EH (cell line): ENCODE measurements at regions not wholly inside any gene's neighbourhood (a gene's known extent, or its start where the extent isn't known, plus 50 kb on each side); places are given as distances from the start of the nearest gene placed in this dataset.
"Not testable (repeated sequence)": the region's sequence is repeated elsewhere in the genome, so short reads cannot be mapped to it uniquely, and the experiment has no call there.

Experiments used
- DNase-seq: peaks from one replicate; pipeline ENCODE4 v3.0.0-alpha.2; 2015; ENCODE audit warnings: low read depth

DNA sequence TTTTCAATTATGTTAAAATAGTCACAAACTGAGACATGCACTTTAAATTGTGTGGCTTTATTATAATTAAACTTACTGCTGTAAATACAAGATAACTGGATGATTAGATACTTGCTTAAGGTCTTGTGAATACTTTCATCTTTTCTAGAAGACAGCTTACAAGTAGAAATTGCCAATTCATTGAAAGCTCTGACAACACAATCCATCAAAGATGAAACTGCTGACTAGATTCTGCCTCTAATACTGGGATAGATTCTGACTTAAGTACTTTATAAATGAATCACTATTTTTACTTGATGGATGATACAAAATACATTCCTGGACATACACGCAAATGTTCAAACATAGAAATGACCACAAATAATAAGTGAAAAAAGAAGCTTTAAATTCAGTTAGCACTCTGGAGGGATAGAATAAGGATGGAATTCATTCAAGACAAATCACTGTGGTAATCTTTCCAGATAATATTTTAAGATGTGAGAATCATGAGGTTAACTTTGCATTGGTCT is 876.8 kb downstream of the RPS29 start:
- no peak for DNase-seq

DNA sequence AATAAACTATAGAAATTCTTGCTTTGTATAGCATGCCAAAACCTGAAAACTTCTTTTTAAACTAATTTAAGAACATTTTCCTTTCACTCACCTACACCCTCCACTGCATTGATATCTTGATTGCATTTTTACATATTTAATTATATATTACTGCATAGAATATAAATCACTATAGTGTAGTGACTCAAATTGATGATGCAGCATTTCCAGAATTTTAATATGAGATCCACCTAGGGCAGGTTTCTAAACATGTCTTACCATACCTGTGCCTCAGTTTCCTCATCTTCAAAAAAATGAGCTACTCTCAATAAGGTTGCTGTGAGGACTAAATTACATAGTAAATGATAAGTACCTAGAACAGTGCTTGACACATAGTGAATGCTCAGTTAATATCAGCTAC is 881.5 kb downstream of the RPS29 start:
- DNase-seq, result no peak

DNA sequence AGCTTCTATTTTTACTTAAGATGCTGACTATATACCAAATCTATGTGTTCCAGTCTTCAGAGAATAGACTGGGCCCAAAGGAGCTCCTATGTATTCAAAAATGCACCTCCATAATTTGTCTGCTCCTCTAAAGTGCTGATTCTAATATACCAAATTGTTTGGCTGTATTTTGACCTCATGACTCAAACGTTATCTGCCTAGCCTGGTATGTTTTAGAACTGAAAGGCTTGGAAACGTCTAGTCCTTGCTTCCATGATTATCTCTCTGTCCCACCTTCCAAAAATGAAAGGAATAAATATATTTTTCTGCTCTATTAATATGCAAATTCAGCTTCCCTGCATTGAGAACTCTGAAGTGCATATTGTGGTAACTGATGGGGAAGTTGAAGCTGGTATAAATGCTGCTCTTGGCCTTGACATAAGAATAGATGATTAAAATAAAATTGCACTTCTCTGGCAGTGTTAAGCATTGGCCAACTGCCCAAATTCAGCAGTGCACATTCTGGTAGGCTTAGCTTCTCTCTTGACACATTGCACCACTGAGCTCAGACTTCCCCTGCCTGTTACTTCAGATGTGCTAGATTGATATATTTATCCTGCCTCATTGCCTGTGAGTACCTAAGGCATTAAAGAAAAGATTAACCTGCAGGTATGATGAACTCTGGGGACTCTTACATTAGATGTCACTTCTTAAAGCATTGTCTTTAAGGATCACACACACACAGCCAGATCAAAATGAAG is 882.3 kb downstream of the RPS29 start:
- DNase-seq, result no peak

DNA sequence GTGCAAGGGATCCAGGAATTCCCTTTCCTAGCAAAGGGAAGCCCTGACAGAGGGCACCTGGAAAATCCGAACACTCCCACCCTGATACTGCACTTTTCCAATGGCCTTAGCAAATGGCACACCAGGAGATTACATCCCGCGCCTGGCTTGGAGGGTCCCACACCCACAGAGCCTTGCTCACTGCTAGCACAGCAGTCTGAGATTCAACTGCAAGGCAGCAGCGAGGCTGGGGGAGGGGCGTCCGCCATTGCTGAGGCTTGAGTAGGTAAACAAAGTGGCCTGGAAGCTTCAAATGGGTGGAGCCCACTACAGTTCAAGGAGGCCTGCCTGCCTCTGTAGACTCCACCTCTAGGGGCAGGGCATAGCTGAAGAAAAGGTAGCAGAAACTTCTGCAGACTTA is 888.8 kb downstream of the RPS29 start:
- DNase-seq, result not testable (repeated sequence)

DNA sequence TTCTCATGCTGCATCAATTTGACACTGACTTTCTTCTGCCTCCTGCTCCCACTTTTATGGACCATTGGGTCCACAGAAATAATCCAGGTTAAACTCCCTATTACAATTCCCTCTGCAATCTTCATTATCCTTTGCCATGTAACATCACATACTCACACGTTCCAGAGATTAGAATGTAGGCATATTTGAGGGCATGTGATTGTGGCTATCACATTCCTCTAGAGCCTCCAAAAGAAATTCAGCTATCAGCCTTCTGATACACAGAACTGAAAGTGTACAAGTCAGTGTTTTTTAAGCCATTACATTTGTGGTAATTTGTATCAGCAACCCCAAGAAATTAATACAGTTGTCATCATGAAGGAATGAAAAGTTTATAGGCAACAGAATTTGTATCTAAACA is 892.4 kb downstream of the RPS29 start:
- no peak for DNase-seq

DNA sequence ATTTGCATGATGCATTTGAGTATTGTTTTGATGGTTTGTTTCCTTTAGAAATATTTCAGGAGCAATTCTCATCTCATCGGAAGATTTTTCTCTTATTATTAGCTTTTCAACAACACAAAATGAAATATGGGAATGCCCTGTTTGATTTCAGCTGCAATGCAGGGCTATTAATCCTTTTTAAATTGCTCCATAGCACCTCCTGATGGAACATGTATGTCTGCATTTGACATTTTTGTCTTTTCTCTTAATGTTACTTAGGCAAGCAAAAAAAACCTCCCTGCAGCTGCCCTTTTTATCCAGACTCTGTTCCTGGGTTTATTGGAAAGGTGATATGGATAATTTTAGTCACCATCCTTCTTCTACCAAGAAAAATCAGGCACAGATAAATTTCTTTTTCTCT is 895.8 kb downstream of the RPS29 start:
- no peak for DNase-seq

DNA sequence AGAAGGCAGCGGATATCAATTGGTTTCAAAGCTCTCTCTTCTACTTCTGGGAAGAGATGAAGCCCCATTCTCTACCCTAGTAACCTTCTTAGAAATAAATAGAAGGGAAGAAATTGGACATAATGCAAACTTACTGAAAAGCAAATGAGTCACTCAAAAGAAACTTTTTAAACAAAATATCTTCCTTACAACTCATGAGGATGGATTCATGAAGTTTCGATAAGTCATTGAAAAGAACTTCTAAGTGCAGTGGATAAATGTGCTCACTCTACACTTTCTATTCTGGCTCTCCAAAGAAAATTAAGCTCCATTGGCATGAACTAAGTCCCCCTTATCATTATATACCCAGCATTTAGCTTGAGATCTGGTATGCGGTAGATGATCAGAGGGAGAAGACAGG is 899.5 kb downstream of the RPS29 start:
- DNase-seq, result no peak

DNA sequence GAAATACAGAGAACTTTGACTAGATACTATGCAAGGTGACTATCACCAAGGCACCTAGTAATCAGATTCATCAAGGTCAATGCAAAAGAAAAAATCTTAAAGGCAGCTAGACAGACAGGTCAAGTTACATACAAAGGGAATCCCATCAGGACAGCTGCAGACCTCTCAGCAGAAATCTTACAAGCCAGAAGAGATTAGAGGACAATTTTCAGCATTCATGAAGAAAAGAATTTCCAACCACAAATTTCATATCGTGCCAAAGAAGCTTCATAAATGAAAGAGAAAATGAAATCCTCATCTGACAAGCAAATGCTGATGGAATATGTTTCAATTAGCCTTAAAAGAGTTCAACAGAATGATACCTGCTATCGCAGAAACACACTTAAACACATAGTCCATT is 913.7 kb downstream of the RPS29 start:
- no peak for DNase-seq

DNA sequence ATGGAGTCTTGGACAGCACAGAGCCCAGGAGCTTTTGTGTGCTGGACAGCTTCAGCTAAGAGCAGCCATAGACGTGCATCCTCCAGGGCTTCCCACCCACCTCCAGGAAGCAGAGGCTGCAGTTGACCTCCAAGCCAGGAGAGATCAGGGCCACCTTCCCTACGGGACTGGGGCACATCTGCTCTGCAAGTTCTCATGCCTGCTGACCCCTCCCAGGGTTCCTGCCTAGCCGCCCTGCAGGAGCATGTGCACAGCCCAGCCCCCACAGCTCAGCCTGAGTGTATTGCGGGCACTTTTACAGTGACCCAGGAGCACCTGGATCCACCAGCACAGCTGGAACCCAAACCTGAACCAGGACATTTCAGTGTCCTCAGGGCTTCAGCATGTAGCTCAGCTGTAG is 915.2 kb downstream of the RPS29 start:
- no peak for DNase-seq

DNA sequence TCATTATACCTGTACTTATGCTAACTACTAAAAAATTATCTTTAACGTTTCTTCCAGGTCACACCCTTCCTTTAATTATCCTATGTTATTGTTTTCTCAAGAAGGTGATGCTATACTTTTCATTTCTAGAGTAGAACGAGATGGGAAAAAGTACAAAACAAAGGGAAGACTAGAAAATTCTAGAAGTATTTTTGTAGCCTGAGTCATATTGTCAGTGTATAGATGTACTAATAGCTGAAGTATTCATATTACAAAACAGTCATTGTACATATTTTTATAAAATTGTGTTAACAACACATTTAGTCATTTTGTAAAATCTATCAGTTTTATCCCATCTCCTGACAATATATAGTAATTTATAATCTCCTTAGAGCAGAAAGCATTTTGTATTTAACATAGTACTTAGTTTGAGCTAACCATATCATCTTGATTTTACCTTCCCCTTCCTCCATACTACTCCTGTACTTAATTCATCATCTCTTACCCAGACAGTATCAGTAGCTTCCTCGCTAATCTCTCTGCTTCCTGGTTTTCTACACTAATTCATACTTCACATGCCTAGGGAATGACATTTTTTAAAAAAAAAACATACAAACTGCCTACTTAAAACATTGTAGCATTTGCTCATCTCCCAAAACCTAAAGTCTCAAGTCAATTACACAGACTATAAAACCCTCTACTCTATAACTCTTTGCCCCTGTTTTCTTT is 920.9 kb downstream of the RPS29 start:
- DNase-seq, result no peak

DNA sequence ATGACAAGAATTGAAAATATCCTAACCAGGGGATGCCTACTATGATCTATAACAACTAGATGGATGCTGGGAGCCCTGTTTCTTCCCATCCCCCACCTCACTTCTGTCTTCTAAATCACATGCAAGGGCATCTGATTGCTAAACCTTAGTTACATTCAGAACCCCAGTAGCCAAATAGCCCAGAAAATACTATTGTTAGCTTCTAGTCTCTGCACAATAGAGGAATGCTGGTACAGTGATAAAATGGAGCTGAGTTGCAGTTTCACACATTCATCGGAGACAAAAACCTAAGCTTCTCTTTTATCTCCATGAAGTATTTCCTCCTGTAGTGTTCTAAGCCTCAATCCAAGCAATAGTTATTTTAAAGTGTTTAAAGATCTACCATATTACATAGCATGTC is 942.9 kb downstream of the RPS29 start:
- no peak for DNase-seq

DNA sequence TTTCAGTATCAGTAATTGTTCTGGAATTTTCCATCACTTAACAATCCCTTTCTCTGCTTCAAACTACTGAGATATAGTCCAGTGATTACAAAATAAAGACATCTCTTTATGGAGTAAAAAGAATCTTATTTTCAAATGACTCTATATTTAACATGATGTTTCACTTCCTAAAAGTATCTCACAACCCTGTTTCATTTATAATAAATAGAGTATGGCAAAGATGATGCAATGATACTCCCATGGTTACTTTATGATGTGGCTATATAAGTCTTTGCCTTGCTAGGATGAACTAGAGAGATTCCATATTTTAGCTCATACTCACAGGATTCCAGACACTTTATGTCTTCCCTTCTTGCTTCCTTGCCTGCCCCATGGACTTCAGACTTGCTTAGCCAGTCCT is 953.5 kb upstream of the MDGA2 start:
- DNase-seq, result no peak

DNA sequence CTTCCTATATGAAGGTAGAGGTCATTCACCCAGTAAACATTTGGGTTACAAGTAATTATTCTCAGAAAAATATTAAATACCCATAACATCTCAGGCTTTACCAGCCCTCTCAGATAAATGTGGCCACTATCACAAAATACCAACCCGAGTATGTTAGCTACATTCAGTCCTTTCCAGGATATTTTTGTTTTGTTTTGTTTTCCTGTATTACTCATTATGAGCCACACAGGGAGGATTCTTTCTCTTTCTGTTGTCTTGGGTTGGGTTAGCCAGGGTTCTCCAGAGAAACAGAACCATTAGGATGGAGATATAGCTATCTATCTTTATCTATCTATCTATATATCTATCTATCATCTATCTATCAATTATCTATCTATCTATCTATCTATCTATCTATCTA is 947.6 kb upstream of the MDGA2 start:
- no peak for DNase-seq

DNA sequence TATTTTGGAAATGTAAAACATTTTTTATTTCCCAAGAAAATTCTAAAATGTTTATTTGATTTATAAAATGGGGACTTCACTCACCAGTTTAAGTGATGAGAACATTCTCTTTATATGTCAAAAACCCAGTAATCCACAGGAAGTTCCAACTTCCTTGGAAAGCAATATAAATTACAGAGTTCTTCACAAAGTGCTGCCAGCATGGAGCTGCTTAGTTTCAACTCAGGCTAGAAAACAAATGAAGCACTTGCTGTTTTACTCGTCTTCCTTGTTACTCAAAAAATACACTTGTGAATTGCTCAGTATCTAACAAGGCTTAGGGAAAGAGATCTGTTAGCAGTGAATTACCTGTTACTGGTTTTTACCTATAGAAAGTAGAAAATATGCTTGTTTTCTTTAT is 942.7 kb upstream of the MDGA2 start:
- no peak for DNase-seq

DNA sequence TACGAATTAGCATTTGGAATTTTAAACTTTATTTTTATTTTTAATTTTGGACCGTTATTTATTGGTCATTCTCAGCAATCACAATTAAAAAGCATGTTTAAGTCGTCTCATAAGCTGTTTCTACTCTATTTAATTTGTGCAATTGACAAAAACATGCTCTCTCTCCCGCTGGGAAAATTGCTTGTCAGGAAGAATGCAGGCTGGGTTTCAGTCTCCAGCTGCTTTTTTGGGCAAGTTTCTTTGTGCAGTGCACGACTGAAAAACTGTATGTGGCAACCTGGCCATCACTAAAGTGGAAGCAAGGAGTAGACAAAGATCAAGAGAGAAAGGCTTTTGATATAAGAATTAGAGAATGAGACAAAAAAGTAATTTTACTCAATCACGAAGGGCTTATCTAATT is 941.5 kb upstream of the MDGA2 start:
- no peak for DNase-seq

DNA sequence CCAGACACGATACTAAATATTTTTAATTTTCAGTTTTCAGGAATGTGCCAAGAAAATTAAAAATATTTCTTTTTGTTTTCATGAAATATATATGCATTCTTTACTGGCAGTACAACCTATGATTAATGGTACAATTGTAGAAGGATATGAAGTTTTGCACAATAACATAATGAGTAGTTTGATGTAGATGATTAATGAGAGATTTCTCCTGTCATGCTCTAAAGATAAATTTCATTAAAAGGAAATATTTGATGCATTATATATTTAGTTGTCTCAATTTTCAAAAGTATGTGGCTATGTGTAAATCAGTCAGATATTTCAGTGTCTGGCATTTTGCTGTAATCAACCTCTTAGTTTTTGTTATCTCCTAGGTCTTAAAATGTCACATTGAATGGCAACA is 940.2 kb upstream of the MDGA2 start:
- no peak for DNase-seq

DNA sequence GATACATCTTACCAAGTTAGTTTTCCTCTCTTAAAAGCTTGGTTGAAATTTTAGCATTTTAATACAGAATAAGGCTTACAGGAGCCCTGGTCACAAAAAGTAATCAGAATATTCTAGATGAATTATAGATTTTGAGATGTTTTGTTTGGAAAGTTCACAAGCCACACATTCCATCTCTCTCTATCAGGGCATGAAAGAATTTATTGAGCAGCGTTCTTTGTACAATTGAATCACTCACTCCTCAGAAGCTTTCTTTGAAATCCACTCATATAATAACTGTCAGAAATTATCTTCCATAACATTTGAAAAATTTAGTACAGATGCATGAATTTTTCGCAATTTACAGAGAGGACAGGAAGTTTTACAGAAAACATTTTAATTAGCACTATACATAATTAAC is 938.6 kb upstream of the MDGA2 start:
- DNase-seq, result no peak

DNA sequence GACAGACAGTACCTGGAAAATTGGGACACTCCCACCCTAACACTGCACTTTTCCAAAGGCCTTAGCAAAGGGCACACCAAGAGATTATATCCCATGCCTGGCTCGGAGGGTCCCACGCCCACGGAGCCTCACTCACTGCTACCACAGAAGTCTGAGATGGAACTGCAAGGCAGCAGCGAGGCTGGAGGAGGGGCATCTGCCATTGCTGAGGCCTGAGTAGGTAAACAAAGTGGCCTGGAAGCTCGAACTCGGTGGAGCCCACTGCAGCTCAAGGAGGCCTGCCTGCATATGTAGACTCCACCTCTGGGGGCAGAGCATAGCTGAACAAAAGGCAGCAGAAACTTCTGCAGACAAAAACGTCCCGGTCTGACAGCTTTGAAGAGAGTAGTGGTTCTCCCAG is 931.6 kb upstream of the MDGA2 start:
- DNase-seq, result not testable (repeated sequence)

DNA sequence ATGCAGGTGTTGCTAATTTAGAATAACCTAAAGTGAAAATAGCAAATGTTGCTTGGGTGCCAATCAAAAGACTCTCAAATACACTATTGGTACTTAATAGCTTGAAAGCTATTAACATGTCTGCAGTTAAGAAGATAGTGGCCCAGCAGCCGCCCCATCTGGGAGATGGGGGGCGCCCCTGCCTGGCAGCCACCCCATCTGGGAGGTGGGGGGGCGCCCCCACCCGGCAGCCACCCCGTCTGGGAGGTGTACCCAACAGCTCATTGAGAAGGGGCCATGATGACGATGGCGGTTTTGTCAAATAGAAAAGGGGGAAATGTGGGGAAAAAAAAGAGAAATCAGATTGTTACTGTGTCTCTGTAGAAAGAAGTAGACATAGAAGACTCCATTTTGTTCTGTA is 923.1 kb upstream of the MDGA2 start:
- DNase-seq, result no peak

DNA sequence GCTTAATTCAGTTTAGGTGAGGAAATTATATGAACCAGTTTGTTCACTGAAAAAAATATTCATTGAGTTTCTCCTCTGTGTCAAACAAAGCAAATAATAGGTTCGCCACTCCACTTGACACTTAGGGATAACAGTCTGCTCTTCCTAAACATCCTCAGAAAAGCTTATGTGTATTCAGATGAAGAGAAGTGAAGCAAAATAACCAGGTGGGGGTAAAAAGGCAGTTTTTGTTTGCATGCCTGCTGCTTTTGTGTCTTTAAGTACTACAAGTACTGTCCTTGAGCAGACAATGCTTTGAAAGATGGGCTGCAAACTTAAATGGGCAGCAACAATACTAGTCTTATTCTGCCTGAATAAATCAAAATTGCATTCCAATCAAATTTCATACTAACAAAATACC is 910.7 kb upstream of the MDGA2 start:
- DNase-seq, result no peak

DNA sequence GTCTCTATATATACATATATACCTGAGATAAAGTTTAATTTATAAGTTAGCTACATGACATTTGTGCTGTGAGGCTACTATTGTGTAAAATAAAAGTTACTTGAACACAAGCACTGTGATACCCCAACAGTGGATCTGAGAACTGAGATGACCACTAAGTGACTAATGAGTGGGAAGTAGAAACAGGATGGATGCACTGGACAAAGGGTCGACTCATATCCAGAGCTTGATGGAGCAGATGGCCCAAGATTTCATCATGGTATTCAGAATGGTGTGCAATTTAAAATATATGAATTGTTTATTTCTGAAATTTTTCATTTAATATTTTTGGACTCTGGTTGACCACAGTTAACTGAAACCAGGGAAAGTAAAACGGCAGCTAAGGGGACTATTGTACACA is 908.6 kb upstream of the MDGA2 start:
- no peak for DNase-seq

DNA sequence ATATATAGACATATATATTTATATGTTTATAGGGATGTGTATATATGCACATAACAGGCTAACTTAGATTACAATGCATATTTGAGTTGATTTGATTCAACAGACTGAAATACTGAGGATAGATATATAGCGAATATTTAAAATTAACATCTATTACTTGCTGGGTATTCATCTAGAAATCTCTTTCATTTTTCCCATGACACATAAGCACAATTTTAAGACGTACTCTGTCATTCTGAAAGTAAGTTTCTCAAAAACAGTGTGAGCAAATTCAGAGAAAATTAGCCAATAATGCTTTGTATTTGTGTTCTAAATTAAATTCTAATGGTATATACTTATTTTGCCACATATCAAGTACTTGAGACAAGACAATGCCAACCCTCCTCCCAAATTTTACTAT is 907.5 kb upstream of the MDGA2 start:
- DNase-seq, result no peak

DNA sequence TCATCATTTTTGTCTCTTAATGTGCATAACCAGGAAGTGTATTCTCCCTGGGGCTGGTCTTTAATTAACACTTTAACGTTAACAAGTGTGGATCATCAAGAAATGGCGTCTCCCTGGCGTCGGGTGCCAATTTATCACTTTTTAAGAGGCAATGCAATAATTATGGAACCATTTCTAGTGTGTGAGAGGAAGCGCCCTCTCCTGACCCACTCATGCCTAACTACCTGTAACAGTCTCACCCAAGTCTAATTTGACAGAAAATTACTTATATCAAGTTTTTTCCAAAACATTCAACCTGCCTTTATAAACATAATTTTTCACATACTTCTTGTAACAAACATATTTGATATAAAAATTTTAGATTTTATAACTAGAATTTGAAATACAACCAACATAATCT is 905.3 kb upstream of the MDGA2 start:
- DNase-seq, result no peak

DNA sequence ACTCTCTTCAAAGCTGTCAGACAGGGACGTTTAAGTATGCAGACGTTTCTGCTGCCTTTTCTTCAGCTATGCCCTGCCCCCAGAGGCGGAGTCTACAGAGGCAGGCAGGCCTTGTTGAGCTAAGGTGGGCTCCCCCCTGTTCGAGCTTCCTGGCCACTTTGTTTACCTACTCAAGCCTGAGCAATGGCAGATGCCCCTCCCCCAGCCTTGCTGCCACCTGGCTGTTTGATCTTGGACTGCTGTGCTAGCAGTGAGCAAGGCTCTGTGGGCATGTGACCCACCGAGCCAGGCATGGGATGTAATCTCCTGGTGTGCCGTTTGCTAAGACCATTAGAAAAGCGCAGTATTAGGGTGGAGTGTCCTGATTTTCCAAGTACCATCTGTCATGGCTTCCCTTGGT is 900.4 kb upstream of the MDGA2 start:
- DNase-seq, result no peak
